Kidney capillary endothelial cell (primary cell): ENCODE measurements at regions not wholly inside any gene's neighbourhood (a gene's known extent, or its start where the extent isn't known, plus 50 kb on each side); places are given as distances from the start of the nearest gene placed in this dataset.
"Not testable (repeated sequence)": the region's sequence is repeated elsewhere in the genome, so short reads cannot be mapped to it uniquely, and the experiment has no call there.

ENCODE experiments used
- DNase-seq: peaks from one replicate; pipeline ENCODE4 v3.0.0-alpha.2; 2018; ENCODE audit warnings: low spot score

GRCh38 chr3:655824-656223 lies 437.0 kb upstream of the CNTN6 start:
- no peak for DNase-seq

- no peak for DNase-seq
Measured at GRCh38 chr3:661356-661755, 431.5 kb upstream of the CNTN6 start.

- no peak for DNase-seq
Measured at GRCh38 chr3:674116-674515, 418.7 kb upstream of the CNTN6 start.

GRCh38 chr3:675846-676245 lies 417.0 kb upstream of the CNTN6 start:
- DNase-seq: no peak

GRCh38 chr3:683770-684169 lies 409.1 kb upstream of the CNTN6 start:
- no peak for DNase-seq

GRCh38 chr3:690770-691169 lies 402.1 kb upstream of the CNTN6 start:
- DNase-seq: no peak

- no peak for DNase-seq
Measured at GRCh38 chr3:700514-700913, 392.3 kb upstream of the CNTN6 start.

GRCh38 chr3:707041-707440 lies 385.8 kb upstream of the CNTN6 start:
- DNase-seq: no peak

GRCh38 chr3:713006-713621 lies 379.7 kb upstream of the CNTN6 start:
- no peak for DNase-seq

GRCh38 chr3:713947-714620 lies 378.7 kb upstream of the CNTN6 start:
- no peak for DNase-seq

GRCh38 chr3:721086-721485 lies 371.7 kb upstream of the CNTN6 start:
- no peak for DNase-seq

GRCh38 chr3:732326-732928 lies 360.4 kb upstream of the CNTN6 start:
- DNase-seq: no peak

- DNase-seq: no peak
Measured at GRCh38 chr3:733313-733712, 359.5 kb upstream of the CNTN6 start.

- no peak for DNase-seq
Measured at GRCh38 chr3:757711-758110, 335.1 kb upstream of the CNTN6 start.

- DNase-seq: no peak
Measured at GRCh38 chr3:759106-759505, 333.7 kb upstream of the CNTN6 start.

- not testable (repeated sequence) for DNase-seq
Measured at GRCh38 chr3:773433-773832, 319.4 kb upstream of the CNTN6 start.

- no peak for DNase-seq
Measured at GRCh38 chr3:775178-775880, 317.5 kb upstream of the CNTN6 start.

- no peak for DNase-seq
Measured at GRCh38 chr3:780505-780904, 312.3 kb upstream of the CNTN6 start.

- DNase-seq: no peak
Measured at GRCh38 chr3:791442-791841, 301.4 kb upstream of the CNTN6 start.

- DNase-seq: no peak
Measured at GRCh38 chr3:792630-793029, 300.2 kb upstream of the CNTN6 start.

- DNase-seq: no peak
Measured at GRCh38 chr3:804211-804610, 288.6 kb upstream of the CNTN6 start.

GRCh38 chr3:805326-805725 lies 287.5 kb upstream of the CNTN6 start:
- no peak for DNase-seq

- DNase-seq: no peak
Measured at GRCh38 chr3:806006-806405, 286.8 kb upstream of the CNTN6 start.
